NCI-H2081 (cell line): ENCODE measurements at regions not wholly inside any gene's neighbourhood (a gene's known extent, or its start where the extent isn't known, plus 50 kb on each side); places are given as distances from the start of the nearest gene placed in this dataset.

Experiments
- DNase-seq, 2 experiments: peaks; one replicate each; lab custom pipeline; 2025; lab: John Stamatoyannopoulos, UW

- DNase-seq = no peak
These were observed 99.2 kb downstream of the VEGFA start for GRCh38 chr6:43869079-43869710.

DNA sequence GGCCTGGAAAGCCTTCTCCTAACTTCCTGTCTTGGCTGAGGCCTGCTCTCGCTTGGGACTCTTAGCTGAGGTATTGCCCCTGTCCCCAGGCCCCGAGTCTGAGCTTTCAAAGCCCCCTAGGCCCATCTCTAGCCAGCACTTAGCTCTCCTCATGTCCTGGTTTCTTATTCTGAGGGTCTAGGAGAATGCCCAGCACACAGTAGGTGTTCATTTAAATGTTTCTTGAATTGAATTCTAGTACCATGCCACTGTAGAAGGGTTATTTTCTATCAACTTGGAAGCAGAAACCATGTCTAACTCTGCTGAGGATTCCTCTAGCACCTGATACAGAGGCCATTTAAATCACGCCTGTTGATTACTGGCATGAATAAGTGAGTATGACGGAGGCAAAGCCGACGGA lies 98.5 kb downstream of the VEGFA start:
- no peak for DNase-seq

- DNase-seq = no peak
These were observed 98.0 kb downstream of the VEGFA start for GRCh38 chr6:43867996-43868395.

GRCh38 chr6:43867246-43867645 lies 97.2 kb downstream of the VEGFA start:
- DNase-seq = no peak

GRCh38 chr6:43865932-43866645 lies 96.1 kb downstream of the VEGFA start:
- DNase-seq = no peak

DNA sequence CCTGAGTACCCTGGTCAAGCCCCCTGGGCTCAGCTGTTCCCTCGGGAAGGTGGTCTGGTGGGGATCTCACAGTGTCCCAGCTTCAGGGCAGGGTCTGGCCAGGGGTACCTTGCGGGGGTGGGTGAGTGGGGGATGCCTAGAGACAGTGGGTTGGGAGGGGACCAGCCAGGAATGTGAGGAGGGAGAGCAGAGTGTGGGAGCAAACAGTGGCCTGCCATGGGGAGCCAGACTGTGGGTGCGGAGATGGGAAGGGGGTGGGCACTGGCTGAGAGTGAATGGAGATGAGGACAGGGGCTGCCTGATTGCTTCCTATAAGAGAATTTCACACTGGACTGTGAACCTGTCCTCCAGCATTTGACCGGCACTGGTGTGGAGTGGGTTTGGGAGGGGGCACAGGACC lies 95.1 kb downstream of the VEGFA start:
- DNase-seq = no peak

DNA sequence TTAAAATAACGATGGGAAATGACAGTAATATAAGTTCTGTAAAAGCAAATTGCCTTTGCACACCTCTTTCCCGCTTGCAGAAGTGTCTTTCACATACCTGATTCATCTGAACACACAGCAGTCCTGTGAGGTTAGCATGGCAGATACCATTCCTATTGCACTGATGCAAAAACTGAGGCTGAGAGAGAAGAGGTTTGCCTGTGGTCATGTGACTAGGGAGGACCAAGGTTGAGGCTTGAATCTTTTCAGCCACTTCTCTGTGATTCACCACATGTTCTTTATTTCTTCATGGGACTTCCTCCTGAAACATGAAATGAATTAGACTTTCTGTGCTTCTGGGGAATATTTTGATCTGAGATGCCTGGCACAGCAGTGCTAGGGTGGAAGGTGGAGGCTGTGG lies 92.9 kb downstream of the VEGFA start:
- DNase-seq = no peak

DNA sequence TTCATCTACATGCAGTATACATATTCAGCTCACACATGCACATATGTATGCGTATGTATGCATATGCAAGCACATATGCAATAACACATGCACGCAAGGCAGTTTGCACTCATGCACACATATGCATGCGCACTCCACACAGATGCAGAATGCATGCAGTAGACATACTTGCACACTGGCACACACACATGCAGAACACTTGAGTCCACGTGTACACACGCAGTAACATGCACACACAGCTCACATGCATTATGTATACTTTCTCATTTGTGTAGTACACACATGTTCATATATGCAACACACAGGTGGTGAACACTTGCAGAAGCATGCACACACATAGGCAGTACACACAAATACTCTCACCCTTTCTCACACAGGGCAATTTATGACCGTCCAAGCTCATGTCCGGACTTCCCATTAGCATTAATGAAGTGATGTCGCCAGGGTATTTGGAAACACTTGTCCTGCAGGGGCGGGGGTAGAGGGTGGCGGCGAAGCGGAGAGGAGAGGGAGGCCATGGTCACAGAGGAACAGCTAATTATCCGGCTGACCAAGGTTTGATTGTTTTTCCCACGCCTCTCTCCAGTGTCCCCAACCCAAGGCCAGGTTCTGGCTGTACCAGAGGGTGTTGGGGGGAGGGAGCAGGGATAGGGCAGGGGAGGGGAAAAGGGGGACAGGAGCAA lies 91.3 kb downstream of the VEGFA start:
- DNase-seq = no peak

DNA sequence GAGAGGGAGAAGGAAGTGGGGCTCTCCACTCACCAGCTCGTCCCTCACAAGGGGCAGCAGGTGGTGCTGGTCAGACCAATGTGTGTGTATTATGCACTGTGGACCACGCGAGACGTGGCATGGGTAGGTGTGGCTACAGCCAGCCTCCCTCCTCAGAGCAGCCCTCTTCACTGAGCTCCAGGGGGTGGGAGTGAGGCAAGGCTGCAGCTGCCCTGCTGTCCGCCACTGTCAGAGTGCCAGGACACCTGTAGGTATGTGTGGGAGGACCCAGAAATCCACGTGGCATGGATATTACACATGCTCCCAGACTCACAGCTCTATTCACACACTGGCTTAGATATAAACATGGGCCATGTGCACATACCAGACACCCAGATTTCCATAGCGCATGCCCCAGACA lies 90.3 kb downstream of the VEGFA start:
- DNase-seq = peak; percentile 20 to 64

- no peak for DNase-seq
These were observed 89.2 kb downstream of the VEGFA start for GRCh38 chr6:43859213-43859612.

- DNase-seq = no peak
These were observed 88.4 kb downstream of the VEGFA start for GRCh38 chr6:43858161-43859153.

DNA sequence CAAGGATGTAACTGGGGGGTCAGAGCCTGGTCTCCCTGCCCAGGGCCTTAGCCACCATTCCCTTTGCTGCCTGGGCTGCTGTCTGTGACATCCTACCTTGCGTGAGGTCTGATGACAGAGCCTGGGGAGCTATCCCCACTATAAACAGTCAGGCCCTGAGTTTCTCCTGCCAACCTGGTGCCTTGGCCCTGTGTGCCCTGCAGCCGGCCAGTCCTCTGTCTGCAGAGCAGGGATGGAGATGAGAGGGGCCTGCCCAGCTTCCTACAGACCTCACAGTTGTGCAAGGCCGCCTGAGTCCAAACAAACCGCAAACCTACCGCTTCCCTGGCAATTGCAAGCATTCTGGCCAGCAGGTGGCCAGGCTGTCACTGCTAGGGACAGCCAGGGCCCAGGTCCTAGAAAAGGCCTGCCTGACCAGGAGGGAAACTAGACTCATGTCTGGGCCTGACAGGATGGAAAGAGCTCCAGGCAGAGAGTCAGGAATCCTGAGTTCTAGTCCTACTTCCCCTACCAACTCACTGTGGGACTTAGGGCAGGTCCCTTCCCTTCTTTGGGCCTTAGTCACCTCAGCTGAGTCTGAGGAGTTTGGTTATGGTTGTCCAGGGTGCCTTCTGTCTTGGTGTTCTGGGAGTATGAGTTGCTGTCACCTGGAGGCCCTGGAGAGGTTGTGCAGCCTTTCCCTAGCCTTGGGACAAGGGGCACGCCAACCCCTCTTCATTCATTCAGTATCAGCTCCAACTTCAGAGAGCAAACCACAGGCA lies 86.2 kb downstream of the VEGFA start:
- DNase-seq = no peak

- no peak for DNase-seq
These were observed 85.2 kb downstream of the VEGFA start for GRCh38 chr6:43855247-43855646.

DNA sequence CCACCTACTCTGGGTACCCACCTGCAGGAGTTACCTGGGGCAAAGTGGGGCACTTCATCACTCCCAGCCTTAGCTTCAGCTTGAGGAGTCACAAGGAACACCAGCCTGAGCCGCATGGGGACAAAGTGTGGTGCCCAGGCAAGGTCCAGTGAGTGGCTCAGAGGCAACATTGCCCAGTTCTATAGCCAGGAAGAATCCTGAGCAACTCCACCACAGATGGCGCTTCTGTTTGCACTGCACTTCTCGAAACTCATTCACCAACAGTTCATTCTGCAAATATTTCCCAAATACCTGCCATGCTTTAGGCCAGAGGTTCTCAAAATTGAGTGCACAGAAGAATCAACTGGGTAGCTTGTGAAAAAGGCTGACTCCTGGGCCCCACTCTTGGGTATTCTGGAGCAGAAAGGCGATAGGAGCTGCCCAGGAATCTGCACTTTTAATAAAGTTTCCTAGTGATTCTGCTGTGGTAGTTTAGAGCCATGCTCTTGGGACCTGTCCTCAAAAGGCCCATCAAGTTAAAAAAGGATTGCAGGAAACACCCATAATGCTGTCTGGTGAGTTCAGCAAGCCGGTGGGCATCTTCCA lies 83.1 kb downstream of the VEGFA start:
- no peak for DNase-seq

- DNase-seq = no peak
These were observed 82.4 kb downstream of the VEGFA start for GRCh38 chr6:43852350-43852864.

GRCh38 chr6:43851204-43851865 lies 81.3 kb downstream of the VEGFA start:
- no peak for DNase-seq

- no peak for DNase-seq
These were observed 80.5 kb downstream of the VEGFA start for GRCh38 chr6:43850314-43851203.

DNA sequence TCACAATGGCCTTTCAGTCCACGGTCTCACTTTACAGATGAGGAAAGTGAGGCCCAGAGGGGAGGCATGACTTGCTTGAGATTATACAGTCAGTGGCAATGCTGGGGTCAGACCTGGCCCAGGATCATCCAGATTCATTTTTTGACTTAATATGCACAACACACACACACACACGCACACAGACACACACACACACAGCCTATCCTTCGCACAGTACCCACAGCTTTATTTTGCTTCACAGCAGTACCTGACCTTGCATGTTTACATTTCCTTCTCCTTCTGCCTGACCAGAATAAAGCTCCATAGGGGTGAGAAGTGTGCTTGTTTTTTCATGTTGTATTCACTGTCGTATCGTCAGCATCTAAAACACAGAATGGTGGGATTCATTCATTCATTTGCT lies 79.8 kb downstream of the VEGFA start:
- no peak for DNase-seq
